MM.1S (cell line): ENCODE measurements at regions not wholly inside any gene's neighbourhood (a gene's known extent, or its start where the extent isn't known, plus 50 kb on each side); places are given as distances from the start of the nearest gene placed in this dataset.

Experiments
- EZH2 ChIP-seq: fragments of 300-600 bp; sonication (generic); optimal IDR thresholded peaks from 2 replicates; pipeline ENCODE3; 2017; ENCODE audit warnings: low read depth, mild to moderate bottlenecking, antibody characterized with exemption, low read length, mixed read lengths
- TF ChIP-seq, protein P1 (sequence below): fragments of 300-600 bp; sonication (generic); IDR thresholded peaks from 2 replicates; pipeline ENCODE4 v1.5.1; 2016; ENCODE audit warnings: antibody characterized with exemption, low read length, mixed read lengths

DNA sequence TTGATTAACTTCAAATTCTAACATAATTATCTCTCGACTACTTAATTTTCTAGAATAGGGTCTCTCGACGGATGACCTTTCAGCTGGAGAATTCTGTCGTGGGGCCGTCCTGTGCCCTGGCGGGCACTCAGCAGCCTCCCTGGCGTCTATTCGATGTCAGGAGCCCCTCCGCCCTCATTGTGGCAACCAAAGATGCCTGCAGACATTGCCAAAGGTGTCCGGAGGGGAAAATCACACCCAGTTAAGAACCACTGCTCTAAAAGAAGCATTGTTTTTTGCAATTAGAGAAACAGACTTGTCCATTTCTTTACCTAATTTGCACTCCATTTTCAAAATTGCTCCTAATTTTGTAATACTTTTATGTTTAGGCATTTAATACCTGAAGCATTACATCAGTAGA is 79.2 kb upstream of the ARHGEF7 start:
- TF ChIP-seq, protein P1, sequence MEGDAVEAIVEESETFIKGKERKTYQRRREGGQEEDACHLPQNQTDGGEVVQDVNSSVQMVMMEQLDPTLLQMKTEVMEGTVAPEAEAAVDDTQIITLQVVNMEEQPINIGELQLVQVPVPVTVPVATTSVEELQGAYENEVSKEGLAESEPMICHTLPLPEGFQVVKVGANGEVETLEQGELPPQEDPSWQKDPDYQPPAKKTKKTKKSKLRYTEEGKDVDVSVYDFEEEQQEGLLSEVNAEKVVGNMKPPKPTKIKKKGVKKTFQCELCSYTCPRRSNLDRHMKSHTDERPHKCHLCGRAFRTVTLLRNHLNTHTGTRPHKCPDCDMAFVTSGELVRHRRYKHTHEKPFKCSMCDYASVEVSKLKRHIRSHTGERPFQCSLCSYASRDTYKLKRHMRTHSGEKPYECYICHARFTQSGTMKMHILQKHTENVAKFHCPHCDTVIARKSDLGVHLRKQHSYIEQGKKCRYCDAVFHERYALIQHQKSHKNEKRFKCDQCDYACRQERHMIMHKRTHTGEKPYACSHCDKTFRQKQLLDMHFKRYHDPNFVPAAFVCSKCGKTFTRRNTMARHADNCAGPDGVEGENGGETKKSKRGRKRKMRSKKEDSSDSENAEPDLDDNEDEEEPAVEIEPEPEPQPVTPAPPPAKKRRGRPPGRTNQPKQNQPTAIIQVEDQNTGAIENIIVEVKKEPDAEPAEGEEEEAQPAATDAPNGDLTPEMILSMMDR = no peak
- TF ChIP-seq EZH2 = no peak
